ENCODE measurements at regions not wholly inside any gene's neighbourhood (a gene's known extent, or its start where the extent isn't known, plus 50 kb on each side); places are given as distances from the start of the nearest gene placed in this dataset.

- no peak for TF ChIP-seq EZH2 (IDR thresholded peaks at IDR 0.05; ENCODE audit: low read length, unreplicated experiment)
- TF ChIP-seq CTCF (conservative IDR thresholded peaks at IDR 0.05; ENCODE audit: low read depth, low read length) = no peak
- TF ChIP-seq EZH2phosphoT487 (IDR thresholded peaks at IDR 0.05; ENCODE audit: borderline replicate concordance, low read length) = no peak
Measured at GRCh38 chr14:71668186-71668912, 263.9 kb upstream of the RGS6 start.
